ENCODE measurements at regions not wholly inside any gene's neighbourhood (a gene's known extent, or its start where the extent isn't known, plus 50 kb on each side); places are given as distances from the start of the nearest gene placed in this dataset.

DNA sequence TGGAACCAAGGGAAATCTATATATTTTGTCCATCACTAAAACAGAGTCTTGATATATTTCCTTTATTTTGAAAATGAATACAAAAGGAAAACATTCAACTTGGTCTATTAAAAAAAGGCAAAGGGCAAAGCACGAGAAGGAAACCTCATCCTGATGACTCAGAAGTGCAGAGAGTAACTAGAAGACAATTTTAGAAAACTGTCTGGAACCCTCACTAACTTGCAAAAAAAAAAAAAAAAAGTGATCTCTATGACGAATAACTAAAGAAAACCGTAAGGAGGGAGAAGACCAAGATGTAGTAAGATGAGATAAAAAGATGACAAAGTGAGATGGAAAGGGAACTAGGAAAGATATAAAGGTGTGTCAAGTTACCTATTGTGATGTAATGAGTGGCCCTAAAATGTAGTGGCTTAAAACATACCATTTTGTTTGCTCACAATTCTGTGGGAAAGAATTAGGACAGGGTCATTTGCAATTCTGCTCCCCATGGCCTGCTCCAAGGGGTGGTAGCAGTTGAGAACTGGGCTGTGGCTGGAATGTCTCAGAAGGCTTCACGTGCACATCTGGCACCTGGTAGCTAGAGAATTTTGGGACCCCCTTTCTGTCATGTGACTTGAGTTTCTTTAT lies 303.0 kb downstream of the DYSF start:
- peak; percentile 56 for DNase-seq

DNA sequence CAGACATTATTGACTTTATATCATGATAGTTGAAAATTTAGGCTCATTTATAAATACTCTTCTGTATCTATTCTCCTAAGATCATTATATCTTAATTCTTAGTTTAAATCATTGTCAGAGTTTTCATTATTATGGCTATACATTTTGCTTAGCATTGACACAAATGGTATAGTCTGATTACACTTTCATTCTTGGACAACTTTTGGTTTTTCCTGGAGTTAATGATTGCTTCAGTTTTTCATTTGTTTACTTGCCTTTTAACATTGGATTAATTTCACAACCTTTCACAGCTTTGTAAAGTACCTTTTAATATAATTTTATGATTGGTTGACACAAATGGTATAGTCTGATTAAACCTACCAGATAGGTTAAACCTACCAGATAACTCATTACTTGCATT lies 298.2 kb downstream of the DYSF start:
- no peak for DNase-seq

GRCh38 chr2:71749671-71750101 lies 296.3 kb downstream of the DYSF start:
- DNase-seq = peak; percentile 87

DNA sequence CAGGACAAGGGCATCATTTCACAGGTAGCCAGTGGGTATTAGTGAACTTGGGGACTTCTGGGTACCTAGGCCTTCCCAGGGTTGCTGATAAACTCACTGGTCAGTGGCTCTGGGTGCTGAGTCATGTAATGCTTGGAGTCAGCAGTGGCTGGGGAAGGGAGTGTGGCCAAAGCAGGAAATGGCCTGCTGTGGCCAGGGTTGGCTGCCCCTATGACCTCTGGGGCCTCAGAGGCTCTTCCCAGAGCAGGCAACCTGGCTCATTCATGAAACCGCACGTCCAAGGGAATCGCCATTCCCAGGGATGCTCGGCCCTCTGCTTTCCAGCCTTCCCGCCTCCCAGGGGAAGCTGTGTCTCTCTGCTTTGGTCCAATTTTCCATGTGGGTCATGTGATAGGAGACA lies 294.9 kb downstream of the DYSF start:
- DNase-seq = peak; percentile 5

- DNase-seq = no peak
Observed at GRCh38 chr2:71747559-71747958, 294.2 kb downstream of the DYSF start.

- DNase-seq = no peak
Observed at GRCh38 chr2:71746946-71747501, 293.7 kb downstream of the DYSF start.

GRCh38 chr2:71744781-71745180 lies 291.4 kb downstream of the DYSF start:
- no peak for DNase-seq

DNA sequence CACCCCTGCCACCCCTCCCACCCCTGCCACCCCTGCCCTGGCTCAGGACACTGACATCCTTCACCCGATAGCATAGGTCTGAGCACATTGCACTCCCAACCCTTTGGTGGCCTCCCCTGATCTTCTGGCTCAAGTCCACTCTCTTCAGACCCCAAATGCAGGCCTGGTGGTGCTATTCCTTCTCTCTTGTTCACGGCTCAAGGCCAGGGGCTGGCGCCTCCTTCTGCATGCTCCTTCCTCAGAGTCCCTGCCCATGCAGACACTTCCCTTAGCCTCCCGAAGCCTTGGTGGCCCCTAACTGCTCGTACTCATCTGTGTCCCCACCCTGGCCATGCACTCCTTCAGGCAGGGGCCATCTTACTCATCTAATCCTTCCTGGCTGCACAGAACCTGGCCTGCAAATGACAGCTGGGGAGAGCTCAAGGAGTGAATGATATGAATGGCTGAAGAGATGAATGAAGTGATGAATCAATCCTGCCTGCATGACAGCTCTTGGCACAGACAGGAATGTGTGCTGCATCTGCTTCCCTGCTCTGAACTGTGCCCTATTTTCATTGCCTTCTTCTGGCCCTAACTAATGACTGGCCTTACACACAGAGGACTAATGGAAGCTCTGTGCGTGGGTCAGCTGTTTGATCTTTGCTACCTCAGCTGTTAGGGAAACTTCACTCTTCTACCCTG lies 290.8 kb downstream of the DYSF start:
- peak; percentile 53 for DNase-seq

DNA sequence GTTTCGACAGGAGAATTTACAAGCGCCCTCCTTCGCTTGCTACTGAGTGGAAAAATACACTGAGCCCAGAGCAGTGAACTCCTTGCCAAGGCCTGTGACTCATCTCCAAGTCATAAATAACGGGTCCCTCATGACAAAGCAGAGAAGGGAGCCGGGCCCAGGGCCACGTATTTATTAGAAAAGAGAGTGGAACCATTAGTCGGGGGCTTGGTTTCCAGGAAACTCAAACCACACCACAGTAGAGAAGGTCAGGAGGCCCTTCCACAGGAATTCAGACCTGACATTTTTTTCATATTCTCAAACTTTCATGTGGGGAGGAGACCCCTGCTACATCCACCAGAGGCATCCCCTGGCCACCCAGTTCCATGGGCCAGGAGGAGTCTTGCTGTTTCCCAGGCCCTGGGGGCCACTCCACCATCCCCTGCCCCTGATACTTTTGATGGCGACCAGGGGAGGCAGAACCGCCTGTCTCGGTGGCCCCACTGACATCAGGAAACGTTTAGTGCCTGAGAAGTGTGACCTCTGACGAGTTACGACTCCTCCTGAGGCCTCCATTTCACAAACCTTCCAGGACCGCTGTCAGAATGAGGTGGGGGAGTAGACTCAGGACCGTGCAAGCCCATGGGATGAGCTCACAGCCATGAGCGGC lies 289.7 kb downstream of the DYSF start:
- DNase-seq = peak; percentile 99

DNA sequence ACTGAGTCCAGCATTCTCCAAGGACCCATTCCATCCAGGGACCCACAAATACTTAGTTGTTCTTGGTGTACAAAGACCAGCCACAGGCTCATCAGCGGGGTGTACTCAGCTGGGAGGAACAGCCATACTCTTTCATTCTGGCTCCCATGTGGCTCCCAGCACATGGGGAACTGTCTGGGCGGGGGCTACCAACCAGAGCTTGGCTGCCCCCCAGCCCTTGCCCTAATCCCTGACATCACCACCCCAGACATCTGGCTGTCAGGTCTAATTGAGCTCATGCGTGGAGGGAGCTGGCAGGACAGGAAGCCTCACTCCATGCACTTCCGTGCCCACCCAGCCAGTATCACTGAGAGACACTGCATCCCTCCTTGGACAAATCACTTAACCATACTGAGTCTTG lies 283.6 kb downstream of the DYSF start:
- peak; percentile 19 for DNase-seq

DNA sequence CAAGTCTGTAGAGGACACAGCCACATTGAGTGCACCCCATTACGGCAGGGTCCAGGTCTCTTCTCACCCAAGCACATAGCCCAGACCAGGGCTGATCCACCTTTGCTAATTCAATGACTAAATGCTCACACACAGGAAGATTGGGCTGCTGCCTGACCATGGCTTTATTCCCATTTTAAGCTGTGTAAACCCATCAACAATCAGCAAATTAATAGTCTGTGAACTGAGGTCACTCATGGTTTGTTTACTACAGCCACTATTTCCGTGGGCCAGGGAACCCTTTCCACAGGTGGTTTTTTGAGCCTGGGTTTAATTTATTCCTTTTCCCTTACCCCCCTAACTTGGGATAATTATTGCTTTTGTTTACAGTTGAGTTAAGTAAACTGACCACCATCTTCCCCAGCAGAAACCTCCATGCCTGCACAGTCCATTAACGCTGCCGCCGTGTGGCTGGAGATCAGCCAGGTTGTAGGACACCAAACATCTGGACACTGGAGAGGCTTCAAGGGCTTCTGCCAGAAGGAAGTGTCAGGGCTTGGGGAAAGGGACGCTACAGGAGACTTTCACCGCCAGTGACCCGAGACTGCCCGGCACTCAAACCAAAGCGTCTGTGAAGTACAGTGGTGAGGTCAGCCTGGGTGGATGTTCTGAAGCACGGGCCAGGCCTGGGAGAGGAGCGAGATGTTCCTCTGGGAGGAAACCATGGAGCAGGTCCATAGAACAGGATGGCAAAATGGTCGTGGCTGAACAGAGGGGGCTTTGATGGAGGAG lies 282.9 kb downstream of the DYSF start:
- DNase-seq = no peak

Measured in fibroblast of skin of abdomen (primary cell).